Stomach smooth muscle (tissue), 2 donors: ENCODE measurements at regions not wholly inside any gene's neighbourhood (a gene's known extent, or its start where the extent isn't known, plus 50 kb on each side); places are given as distances from the start of the nearest gene placed in this dataset.

Experiments used
- H3K27ac ChIP-seq: one replicate; pipeline ENCODE4 v1.7.0; 2013; ENCODE audit warnings: mild to moderate bottlenecking, low read length, inconsistent platforms
- H3K27me3 ChIP-seq, 2 donors: one replicate each; pipeline ENCODE4 v1.7.0; 2013; ENCODE audit warnings: low read length in 2 of 2; ENCODE audit not compliant: insufficient read depth in 2 of 2, control insufficient read depth in 1 of 2
- H3K36me3 ChIP-seq, 2 donors: one replicate each; pipeline ENCODE4 v1.7.0; 2013; ENCODE audit warnings: low read length in 2 of 2; ENCODE audit not compliant: control insufficient read depth in 2 of 2, insufficient read depth in 2 of 2
- H3K4me1 ChIP-seq: one replicate; pipeline ENCODE4 v1.7.0; 2013; ENCODE audit warnings: low read length; ENCODE audit not compliant: control insufficient read depth, insufficient read depth
- H3K4me3 ChIP-seq, 2 donors: one replicate each; pipeline ENCODE4 v1.7.0; 2013; ENCODE audit warnings: low read length in 2 of 2
- H3K9ac ChIP-seq, 2 donors: one replicate each; pipeline ENCODE4 v1.7.0; 2013; ENCODE audit warnings: low read length in 2 of 2, mild to moderate bottlenecking in 1 of 2
- H3K9me3 ChIP-seq, 2 donors: one replicate each; pipeline ENCODE4 v1.7.0; 2013; ENCODE audit warnings: low read length in 2 of 2; ENCODE audit not compliant: control insufficient read depth in 2 of 2
- donor health status: healthy.
- donor health status: Pancreatic carcinoma.

- no peaks in the 10 kb centered on the region for H3K27me3 ChIP-seq
- H3K36me3 ChIP-seq = no peaks in the 10 kb centered on the region
- no peaks in the 10 kb centered on the region for H3K4me1 ChIP-seq
- no peak overlapping the region for H3K4me3 ChIP-seq
- no peak overlapping the region for H3K9ac ChIP-seq
- H3K9me3 ChIP-seq = peaks cover 0 to 3% of the 10 kb centered on the region in 2 donors
- H3K27ac ChIP-seq = no peak overlapping the region
These were observed 823.0 kb downstream of the FAT4 start for GRCh38 chr4:126137782-126138170.

GRCh38 chr4:126144543-126145237 is 829.9 kb downstream of the FAT4 start:
- Histone ChIP-seq H3K4me1 (no peaks in the 10 kb centered on the region), H3K9me3 (no peaks in the 10 kb centered on the region), H3K9ac (no peak overlapping the region), H3K27me3 (no peaks in the 10 kb centered on the region), H3K27ac (no peak overlapping the region), H3K36me3 (no peaks in the 10 kb centered on the region), H3K4me3 (no peak overlapping the region)

DNA sequence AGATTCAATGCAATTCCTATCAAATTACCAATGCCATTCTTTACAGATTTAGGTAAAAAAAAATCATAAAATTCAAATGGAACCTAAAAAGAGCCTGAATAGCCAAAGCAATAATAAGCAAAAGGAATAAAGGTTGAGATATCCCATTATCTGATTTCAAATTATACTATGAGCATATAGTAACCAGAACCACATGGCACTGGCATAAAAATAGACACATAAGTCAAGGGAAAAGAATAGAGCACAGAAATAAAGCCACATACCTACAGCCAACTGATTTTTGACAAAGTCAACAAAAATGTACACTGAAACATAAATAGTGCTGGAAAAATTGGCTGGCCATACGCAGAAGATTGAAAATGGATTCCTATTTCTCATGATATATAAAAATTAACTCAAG is 853.7 kb downstream of the FAT4 start:
- no peak overlapping the region for H3K27ac ChIP-seq
- H3K4me3 ChIP-seq = no peak overlapping the region
- H3K36me3 ChIP-seq = no peaks in the 10 kb centered on the region
- no peaks in the 10 kb centered on the region for H3K27me3 ChIP-seq
- no peaks in the 10 kb centered on the region for H3K9me3 ChIP-seq
- no peak overlapping the region for H3K9ac ChIP-seq
- H3K4me1 ChIP-seq = no peaks in the 10 kb centered on the region

DNA sequence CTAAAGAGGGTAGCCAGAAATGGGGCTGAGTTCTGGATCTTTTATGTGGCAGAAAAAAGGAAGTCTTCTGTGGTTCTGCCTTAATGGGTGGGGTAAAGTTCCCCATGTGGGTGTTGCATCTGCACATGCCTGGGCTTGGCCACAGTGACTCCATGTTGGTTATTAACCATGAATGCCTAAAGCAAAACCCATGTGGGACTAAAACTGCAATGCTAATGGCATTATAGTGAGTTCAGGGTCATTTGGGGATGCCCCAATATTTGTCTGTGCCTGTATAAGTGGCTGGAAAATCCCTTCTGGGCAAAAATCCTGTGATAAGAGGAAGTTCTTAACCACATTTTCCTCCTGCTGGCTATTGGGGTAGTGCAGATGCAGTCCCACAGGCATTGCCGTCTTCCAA is 857.4 kb downstream of the FAT4 start:
- Histone ChIP-seq H3K4me3 (no peak overlapping the region), H3K9me3 (no peaks in the 10 kb centered on the region), H3K27ac (no peak overlapping the region), H3K27me3 (no peaks in the 10 kb centered on the region), H3K4me1 (no peaks in the 10 kb centered on the region), H3K9ac (no peak overlapping the region), H3K36me3 (no peaks in the 10 kb centered on the region)

GRCh38 chr4:126174627-126175026 is 859.9 kb downstream of the FAT4 start:
- Histone ChIP-seq H3K4me1 (no peaks in the 10 kb centered on the region), H3K36me3 (no peaks in the 10 kb centered on the region), H3K9ac (no peak overlapping the region), H3K9me3 (no peaks in the 10 kb centered on the region), H3K4me3 (no peak overlapping the region), H3K27me3 (no peaks in the 10 kb centered on the region), H3K27ac (no peak overlapping the region)

DNA sequence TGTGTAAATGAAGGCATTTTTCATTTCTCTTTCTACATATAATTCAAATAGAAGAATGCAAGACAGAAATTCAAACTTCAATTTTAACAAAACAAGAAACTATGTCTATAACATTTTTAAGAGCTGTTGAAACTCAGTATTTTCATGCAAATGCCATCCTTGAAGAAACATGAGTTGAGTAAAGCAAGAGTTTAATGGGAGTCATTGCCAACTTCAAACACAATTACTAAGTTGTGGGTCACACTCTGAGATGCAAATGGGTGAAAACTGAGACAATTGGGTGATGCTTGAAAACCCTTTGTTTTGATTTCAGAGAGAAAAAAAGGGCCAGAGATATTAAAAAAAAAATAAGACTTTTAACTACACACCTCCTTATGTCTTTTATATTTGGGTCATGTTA is 865.9 kb downstream of the FAT4 start:
- H3K36me3 ChIP-seq = no peaks in the 10 kb centered on the region

GRCh38 chr4:126182336-126182735 is 867.6 kb downstream of the FAT4 start:
- Histone ChIP-seq H3K27me3 (no peaks in the 10 kb centered on the region), H3K9me3 (no peaks in the 10 kb centered on the region), H3K4me3 (no peak overlapping the region), H3K4me1 (peaks cover 7% of the 10 kb centered on the region), H3K9ac (no peak overlapping the region), H3K36me3 (no peaks in the 10 kb centered on the region), H3K27ac (no peak overlapping the region)

More for the DNA sequence above, 865.9 kb downstream of the FAT4 start:
- Histone ChIP-seq H3K27me3 (no peaks in the 10 kb centered on the region), H3K9ac (no peak overlapping the region), H3K4me1 (peaks cover 7% of the 10 kb centered on the region), H3K4me3 (no peak overlapping the region), H3K9me3 (no peaks in the 10 kb centered on the region), H3K27ac (no peak overlapping the region)

DNA sequence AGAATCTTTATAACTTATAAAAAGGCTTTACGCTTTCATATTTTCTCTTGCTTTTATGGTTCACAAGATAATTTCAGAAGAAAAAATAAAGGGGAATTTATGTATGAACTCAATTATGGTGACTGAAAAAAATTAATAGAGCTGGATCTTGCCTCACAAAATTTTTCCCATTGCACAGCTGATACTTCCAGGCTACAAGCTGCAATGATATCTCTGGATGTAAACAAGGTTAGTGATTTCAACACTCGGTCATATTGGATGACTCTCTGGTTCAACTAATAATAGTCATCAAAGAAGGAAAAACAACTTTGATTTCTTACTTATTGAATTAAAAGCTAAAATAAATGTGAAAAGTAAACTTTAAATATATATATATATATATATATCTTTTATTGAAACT is 868.0 kb downstream of the FAT4 start:
- Histone ChIP-seq H3K36me3 (no peaks in the 10 kb centered on the region), H3K27ac (no peak overlapping the region), H3K27me3 (no peaks in the 10 kb centered on the region), H3K4me3 (no peak overlapping the region), H3K9ac (no peak overlapping the region), H3K4me1 (peaks cover 7% of the 10 kb centered on the region), H3K9me3 (no peaks in the 10 kb centered on the region)

- Histone ChIP-seq H3K9ac (no peak overlapping the region), H3K4me1 (peaks cover 7% of the 10 kb centered on the region), H3K27me3 (no peaks in the 10 kb centered on the region), H3K36me3 (no peaks in the 10 kb centered on the region), H3K27ac (no peak overlapping the region), H3K9me3 (no peaks in the 10 kb centered on the region), H3K4me3 (no peak overlapping the region)
These were observed 868.5 kb downstream of the FAT4 start for GRCh38 chr4:126183206-126183605.

DNA sequence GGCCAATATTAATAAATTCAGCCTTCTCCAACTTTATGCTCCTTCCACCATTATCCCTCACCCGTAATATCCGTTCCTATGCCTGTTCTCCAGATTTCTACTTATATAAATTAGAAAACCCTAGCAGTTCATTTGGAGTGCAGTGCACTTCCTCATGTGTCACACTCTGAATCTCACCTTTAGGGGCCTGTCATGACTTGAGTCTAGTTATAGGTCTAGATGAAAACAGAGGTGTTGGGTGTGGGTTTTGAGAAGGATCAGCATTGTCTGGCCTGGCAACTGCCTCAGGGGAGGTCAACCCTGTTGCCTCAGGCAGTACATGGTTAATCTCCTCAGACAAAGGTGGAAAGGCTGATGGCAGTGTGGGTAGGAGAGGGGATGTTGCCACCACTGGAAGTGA is 876.8 kb downstream of the FAT4 start:
- no peaks in the 10 kb centered on the region for H3K27me3 ChIP-seq
- H3K36me3 ChIP-seq = no peaks in the 10 kb centered on the region
- H3K9ac ChIP-seq = no peak overlapping the region
- no peak overlapping the region for H3K4me3 ChIP-seq
- no peaks in the 10 kb centered on the region for H3K4me1 ChIP-seq
- H3K27ac ChIP-seq = no peak overlapping the region
- H3K9me3 ChIP-seq = no peaks in the 10 kb centered on the region

DNA sequence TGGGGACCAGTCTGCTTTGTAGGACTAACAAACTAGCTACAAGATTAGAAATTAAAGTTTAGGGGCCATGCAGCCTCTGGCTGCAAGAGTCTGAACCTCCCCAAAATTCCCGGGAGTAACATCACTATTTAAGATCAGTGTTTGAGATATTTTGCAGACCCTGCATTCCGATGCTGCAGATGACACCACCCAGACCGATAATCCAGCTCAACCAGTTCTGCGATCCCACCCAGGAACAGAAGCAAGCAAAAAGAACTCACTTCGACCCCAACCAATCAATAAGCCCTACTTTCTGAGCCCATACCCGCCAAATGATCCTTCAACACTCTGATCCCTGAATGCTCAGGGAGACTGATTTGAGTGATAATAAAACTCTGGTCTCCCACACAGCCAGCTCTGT is 877.8 kb downstream of the FAT4 start:
- H3K27ac ChIP-seq = no peak overlapping the region
- no peaks in the 10 kb centered on the region for H3K27me3 ChIP-seq
- no peaks in the 10 kb centered on the region for H3K4me1 ChIP-seq
- H3K4me3 ChIP-seq = no peak overlapping the region
- H3K9ac ChIP-seq = no peak overlapping the region
- no peaks in the 10 kb centered on the region for H3K36me3 ChIP-seq
- no peaks in the 10 kb centered on the region for H3K9me3 ChIP-seq
